ENCODE measurements at regions not wholly inside any gene's neighbourhood (a gene's known extent, or its start where the extent isn't known, plus 50 kb on each side); places are given as distances from the start of the nearest gene placed in this dataset.

DNA sequence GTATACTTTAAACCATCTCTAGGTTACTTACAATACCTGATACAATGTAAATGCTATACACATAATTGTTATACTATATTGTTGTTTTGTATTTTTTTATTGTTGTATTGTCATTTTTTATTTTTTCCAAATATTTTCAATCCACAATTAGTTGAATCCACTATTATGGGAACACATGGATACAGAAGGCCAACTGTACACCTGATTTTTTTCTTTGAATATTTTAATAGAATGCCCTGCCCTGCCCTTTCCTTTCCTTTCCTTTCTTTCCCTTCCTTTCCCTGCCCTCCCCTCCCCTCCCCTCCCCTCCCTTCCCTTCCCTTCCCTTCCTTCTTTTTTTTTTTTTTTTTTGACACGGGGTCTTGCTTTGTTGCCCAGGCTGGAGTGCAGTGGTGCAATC is 120.2 kb downstream of the SLC4A3 start:
- no peak for TF ChIP-seq EZH2 (IDR thresholded peaks at IDR 0.05; ENCODE audit: insufficient read depth, poor library complexity, severe bottlenecking)
- no peak for TF ChIP-seq EZH2phosphoT487 (IDR thresholded peaks at IDR 0.05; ENCODE audit: insufficient read depth, low read depth)
